Ascending aorta (tissue), 2 donors: ENCODE measurements at regions not wholly inside any gene's neighbourhood (a gene's known extent, or its start where the extent isn't known, plus 50 kb on each side); places are given as distances from the start of the nearest gene placed in this dataset.

Experiments used
- DNase-seq, 2 donors: peaks; one replicate each; pipeline ENCODE4 v3.0.0-alpha.2; 2019; ENCODE audit warnings: low spot score in 2 of 2
- H3K27ac ChIP-seq, 2 donors: fragments of 200-600 bp; sonication (generic); one replicate each; pipeline ENCODE4 v1.5.1; 2016 to 2017; ENCODE audit warnings: mild to moderate bottlenecking in 1 of 2
- H3K27me3 ChIP-seq: fragments of 200-600 bp; sonication (generic); one replicate; pipeline ENCODE4 v1.5.1; 2017
- H3K36me3 ChIP-seq, 2 donors: fragments of 200-600 bp; sonication (generic); one replicate each; pipeline ENCODE4 v1.5.1; 2016
- H3K4me1 ChIP-seq, 2 donors: fragments of 200-600 bp; sonication (generic); one replicate each; pipeline ENCODE4 v1.5.1; 2016 to 2017; ENCODE audit warnings: mild to moderate bottlenecking in 1 of 2
- H3K4me3 ChIP-seq, 2 donors: fragments of 200-600 bp; sonication (generic); one replicate each; pipeline ENCODE4 v1.5.1; 2016 to 2017; ENCODE audit warnings: mild to moderate bottlenecking in 1 of 2
- H3K9me3 ChIP-seq, 2 donors: fragments of 200-600 bp; sonication (generic); one replicate each; pipeline ENCODE4 v1.5.1; 2016
- CTCF ChIP-seq, 3 experiments: fragments of 200-600 bp in 2 of 3; fragments of 450-650 bp in 1 of 3; sonication (generic) in 2 of 3; IDR thresholded peaks; one replicate each; pipeline ENCODE4 v1.5.1; 2016 to 2019; ENCODE audit warnings: antibody characterized with exemption in 3 of 3, mild to moderate bottlenecking in 1 of 3, moderate library complexity in 1 of 3
- intact Hi-C: fragments of 100-400 bp; cut with DNase I; formaldehyde crosslinking; loops from one replicate; pipeline ENCODE4 v1.15.1; 2023

GRCh38 chr3:17852217-17852616 lies 109.8 kb upstream of the TBC1D5 start:
- intact Hi-C loops: no loop called here
- H3K9me3 ChIP-seq: no peaks in the 10 kb centered on the region
- no peak for TF ChIP-seq CTCF (IDR thresholded peaks at IDR 0.05)

GRCh38 chr3:17850448-17850847 lies 108.0 kb upstream of the TBC1D5 start:
- intact Hi-C loops: no loop called here
- no peaks in the 10 kb centered on the region for H3K36me3 ChIP-seq
- no peaks in the 10 kb centered on the region for H3K27me3 ChIP-seq
- no peak for TF ChIP-seq CTCF (IDR thresholded peaks at IDR 0.05)
- DNase-seq: no peak
- H3K27ac ChIP-seq: no peak overlapping the region
- H3K9me3 ChIP-seq: no peaks in the 10 kb centered on the region
- H3K4me3 ChIP-seq: no peak overlapping the region
- H3K4me1 ChIP-seq: no peaks in the 10 kb centered on the region

More at GRCh38 chr3:17852217-17852616, 109.8 kb upstream of the TBC1D5 start:
- Histone ChIP-seq H3K27me3 (no peaks in the 10 kb centered on the region), H3K4me3 (no peak overlapping the region), H3K27ac (no peak overlapping the region), H3K36me3 (no peaks in the 10 kb centered on the region), H3K4me1 (no peaks in the 10 kb centered on the region)
- no peak for DNase-seq

GRCh38 chr3:17848102-17848501 lies 105.7 kb upstream of the TBC1D5 start:
- no peak for TF ChIP-seq CTCF (IDR thresholded peaks at IDR 0.05)
- intact Hi-C loops: loop anchor here (10.0 kb wide), 1 partner anchor 1243 kb away; the partner anchor contains the start of gene DAZL

GRCh38 chr3:17847156-17847555 lies 104.7 kb upstream of the TBC1D5 start:
- H3K27me3 ChIP-seq: no peaks in the 10 kb centered on the region
- TF ChIP-seq CTCF (IDR thresholded peaks at IDR 0.05): no peak
- intact Hi-C loops: loop anchor here (10.0 kb wide), 1 partner anchor 1242 kb away; the partner anchor contains the start of gene DAZL

More at GRCh38 chr3:17848102-17848501, 105.7 kb upstream of the TBC1D5 start:
- H3K27me3 ChIP-seq: no peaks in the 10 kb centered on the region
- DNase-seq: no peak
- no peaks in the 10 kb centered on the region for H3K36me3 ChIP-seq
- H3K9me3 ChIP-seq: no peaks in the 10 kb centered on the region
- H3K4me3 ChIP-seq: no peak overlapping the region
- H3K4me1 ChIP-seq: no peaks in the 10 kb centered on the region
- no peak overlapping the region for H3K27ac ChIP-seq

GRCh38 chr3:17846466-17846865 lies 104.0 kb upstream of the TBC1D5 start:
- no peak for TF ChIP-seq CTCF (IDR thresholded peaks at IDR 0.05)
- Histone ChIP-seq H3K36me3 (no peaks in the 10 kb centered on the region), H3K4me1 (no peaks in the 10 kb centered on the region), H3K9me3 (no peaks in the 10 kb centered on the region), H3K4me3 (no peak overlapping the region), H3K27ac (no peak overlapping the region), H3K27me3 (no peaks in the 10 kb centered on the region)
- no peak for DNase-seq
- intact Hi-C loops: loop anchor here (10.0 kb wide), 1 partner anchor 1242 kb away; the partner anchor contains the start of gene DAZL

More at GRCh38 chr3:17847156-17847555, 104.7 kb upstream of the TBC1D5 start:
- Histone ChIP-seq H3K4me1 (no peaks in the 10 kb centered on the region), H3K4me3 (no peak overlapping the region), H3K36me3 (no peaks in the 10 kb centered on the region), H3K9me3 (no peaks in the 10 kb centered on the region), H3K27ac (no peak overlapping the region)
- no peak for DNase-seq
